ENCODE measurements at regions not wholly inside any gene's neighbourhood (a gene's known extent, or its start where the extent isn't known, plus 50 kb on each side); places are given as distances from the start of the nearest gene placed in this dataset.

DNA sequence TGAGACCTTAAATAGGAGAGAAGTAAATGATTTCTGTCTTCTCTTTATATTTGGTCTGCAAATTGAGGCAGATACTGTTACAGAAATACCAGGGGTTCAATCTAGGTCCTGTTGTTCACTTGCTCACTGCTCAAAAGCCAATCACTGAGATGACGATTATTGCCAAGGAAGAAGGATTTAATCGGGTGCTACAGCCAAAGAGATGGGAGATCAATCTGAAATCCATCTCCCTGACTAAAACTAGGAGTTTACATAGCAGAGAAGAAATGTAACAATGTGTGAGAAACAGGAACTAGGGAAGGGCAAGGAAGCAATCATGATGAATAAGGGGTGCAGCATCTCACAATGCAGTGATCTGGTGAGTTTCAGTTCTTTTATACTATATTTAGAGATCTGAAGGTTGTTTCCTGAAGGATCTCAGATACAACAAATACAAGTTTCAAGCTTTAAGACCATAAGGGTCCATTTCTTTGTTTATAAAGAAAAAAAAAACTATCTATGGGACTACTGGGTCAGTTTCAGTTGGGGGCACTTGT lies 117.9 kb upstream of the FAM9B start:
- H3K23ac ChIP-seq (ENCODE audit: low read depth, low read length), result no peak overlapping the region
- H4K91ac ChIP-seq (ENCODE audit: insufficient read depth, low read depth, low read length), result no peak overlapping the region
- CTCF ChIA-PET, result no interaction called here
- no peak overlapping the region for H2AK5ac ChIP-seq (ENCODE audit: low read depth, low read length)
- no peaks in the 10 kb centered on the region for H4K20me1 ChIP-seq (ENCODE audit: insufficient read depth, low read length)
- DNase-seq, result no peak
- H4K8ac ChIP-seq (ENCODE audit: low read depth in 2 of 2, low read length in 2 of 2), result no peak overlapping the region
- no peaks in the 10 kb centered on the region for H3K36me3 ChIP-seq (ENCODE audit: control insufficient read depth, insufficient read depth, low read length)
- no peak overlapping the region for H3K4me2 ChIP-seq (ENCODE audit: low read depth, low read length)
- no peak overlapping the region for H3K27ac ChIP-seq (ENCODE audit: insufficient read depth, low read length)
- H3K14ac ChIP-seq (replicated peaks; ENCODE audit: low read depth, low read length), result no peak overlapping the region
- H2BK120ac ChIP-seq (ENCODE audit: low read depth, low read length), result no peak overlapping the region
- POLR2A ChIA-PET (ENCODE audit: unreplicated experiment), result no interaction called here
- H2AFZ ChIP-seq (replicated peaks; ENCODE audit: low read length, poor library complexity), result no peak overlapping the region
- H4K5ac ChIP-seq (ENCODE audit: low read depth, low read length), result no peak overlapping the region
- H3K9me1 ChIP-seq (ENCODE audit: insufficient read depth, low read length), result no peaks in the 10 kb centered on the region
- no peak overlapping the region for H2AK9ac ChIP-seq (replicated peaks; ENCODE audit: low read depth, low read length, poor library complexity)
- no peak overlapping the region for H3K4me3 ChIP-seq (ENCODE audit: insufficient read depth, low read depth, low read length)
- in situ Hi-C loops (cut with MboI; ENCODE audit: low sequenced_read_pairs), result no loop called here
- BruUV-seq (replicated peaks), result no TSS peak
- H2BK15ac ChIP-seq (ENCODE audit: low read depth, low read length), result no peak overlapping the region
- peaks cover 11% of the 10 kb centered on the region for H3K4me1 ChIP-seq (ENCODE audit: control insufficient read depth, insufficient read depth, low read length)
- intact Hi-C loops (cut with micrococcal nuclease), result no loop called here
- dilution Hi-C loops (cut with HindIII; ENCODE audit: low sequenced_read_pairs, unreplicated experiment), result no loop called here
- H2BK5ac ChIP-seq (ENCODE audit: low read depth, low read length, poor library complexity, severe bottlenecking), result no peak overlapping the region
- H3K4ac ChIP-seq (ENCODE audit: low read depth, low read length), result no peak overlapping the region
- no peaks in the 10 kb centered on the region for H3K79me1 ChIP-seq (ENCODE audit: low read depth in 1 of 2, low read length in 2 of 2)
- WGBS, 2 experiments (ENCODE audit: extremely low coverage in 2 of 2, insufficient read length in 1 of 2), result no CpG with 5 or more reads among the region's 2 CpGs
- TF ChIP-seq SMC3 (IDR thresholded peaks at IDR 0.05; ENCODE audit: low read depth, low read length) (no peak), CHD1 (IDR thresholded peaks at IDR 0.05; ENCODE audit: low read depth, low read length) (no peak), RAD21 (IDR thresholded peaks at IDR 0.05; ENCODE audit: low read length) (no peak), MAZ (IDR thresholded peaks at IDR 0.05; ENCODE audit: borderline replicate concordance, low read depth, low read length) (no peak), RFX5 (IDR thresholded peaks at IDR 0.05; ENCODE audit: low read depth, low read length) (no peak), BHLHE40 (IDR thresholded peaks at IDR 0.05; ENCODE audit: low read depth, low read length) (no peak), NFE2L2 (IDR thresholded peaks at IDR 0.05; ENCODE audit: low read depth, low read length) (no peak), MAFK (IDR thresholded peaks at IDR 0.05; ENCODE audit: low read depth, low read length) (no peak), POLR2A (IDR thresholded peaks at IDR 0.05; ENCODE audit: low read depth, low read length) (no peak)
- TF ChIP-seq, protein P1, sequence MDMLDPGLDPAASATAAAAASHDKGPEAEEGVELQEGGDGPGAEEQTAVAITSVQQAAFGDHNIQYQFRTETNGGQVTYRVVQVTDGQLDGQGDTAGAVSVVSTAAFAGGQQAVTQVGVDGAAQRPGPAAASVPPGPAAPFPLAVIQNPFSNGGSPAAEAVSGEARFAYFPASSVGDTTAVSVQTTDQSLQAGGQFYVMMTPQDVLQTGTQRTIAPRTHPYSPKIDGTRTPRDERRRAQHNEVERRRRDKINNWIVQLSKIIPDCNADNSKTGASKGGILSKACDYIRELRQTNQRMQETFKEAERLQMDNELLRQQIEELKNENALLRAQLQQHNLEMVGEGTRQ (IDR thresholded peaks at IDR 0.05; ENCODE audit: low read depth, low read length), result no peak
- H3K9me3 ChIP-seq (ENCODE audit: control insufficient read depth, insufficient read depth, low read length), result no peaks in the 10 kb centered on the region
- no peak overlapping the region for H3K18ac ChIP-seq (ENCODE audit: low read depth, low read length)
- no peak for ATAC-seq (ENCODE audit: low read depth)
- H3K56ac ChIP-seq (ENCODE audit: extremely low read depth, insufficient read depth, low read length), result no peak overlapping the region
- no peak overlapping the region for H3K9ac ChIP-seq (ENCODE audit: low read depth, low read length)
- H2BK20ac ChIP-seq (ENCODE audit: low read depth, low read length), result no peak overlapping the region
- H3K27me3 ChIP-seq (ENCODE audit: control insufficient read depth, insufficient read depth, low read length), result no peaks in the 10 kb centered on the region

Measured in IMR-90 (cell line).